Adipocyte (in vitro differentiated cells): ENCODE measurements at regions not wholly inside any gene's neighbourhood (a gene's known extent, or its start where the extent isn't known, plus 50 kb on each side); places are given as distances from the start of the nearest gene placed in this dataset.
"Not testable (repeated sequence)": the region's sequence is repeated elsewhere in the genome, so short reads cannot be mapped to it uniquely, and the experiment has no call there.

Experiments used
- DNase-seq: peaks from one replicate; pipeline ENCODE4 v3.0.0-alpha.2; 2015; ENCODE audit warnings: low read depth
- H3K27me3 ChIP-seq: replicated peaks from 2 replicates; pipeline ENCODE4 v1.7.0; 2013; ENCODE audit warnings: mild to moderate bottlenecking, low read length, moderate library complexity; ENCODE audit not compliant: control insufficient read depth, insufficient read depth
- H3K36me3 ChIP-seq: 2 replicates; pipeline ENCODE4 v1.7.0; 2013; ENCODE audit warnings: low read length, mild to moderate bottlenecking, moderate library complexity; ENCODE audit not compliant: control insufficient read depth, insufficient read depth, severe bottlenecking
- H3K4me1 ChIP-seq: 2 replicates; pipeline ENCODE4 v1.7.0; 2013; ENCODE audit warnings: mild to moderate bottlenecking, low read length, moderate library complexity; ENCODE audit not compliant: control insufficient read depth, insufficient read depth
- H3K4me3 ChIP-seq: 2 replicates; pipeline ENCODE4 v1.7.0; 2013; ENCODE audit warnings: mild to moderate bottlenecking, low read length, moderate library complexity
- H3K9ac ChIP-seq: 2 replicates; pipeline ENCODE4 v1.7.0; 2013; ENCODE audit warnings: mild to moderate bottlenecking, low read length, moderate library complexity
- H3K9me3 ChIP-seq: 2 replicates; pipeline ENCODE4 v1.7.0; 2013; ENCODE audit warnings: mild to moderate bottlenecking, low read length, moderate library complexity; ENCODE audit not compliant: control insufficient read depth

DNA sequence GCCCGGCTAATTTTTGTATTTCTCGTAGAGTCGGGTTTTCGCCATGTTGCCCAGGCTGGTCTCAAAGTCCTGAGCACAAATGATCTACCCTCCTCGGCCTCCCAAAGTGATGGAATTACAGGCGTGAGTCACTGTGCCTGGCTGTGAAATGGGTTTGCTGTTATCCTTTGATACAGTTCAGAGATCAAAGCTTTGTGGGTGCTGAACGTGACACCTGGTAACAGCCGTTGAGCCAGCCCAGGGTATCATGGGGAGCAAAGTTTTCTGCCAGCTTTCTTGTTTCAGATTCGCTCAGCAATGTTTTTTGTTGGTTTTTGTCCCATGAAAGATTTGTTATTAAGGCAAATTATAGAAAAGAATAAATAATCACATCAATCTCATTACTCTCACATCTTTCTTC is 68.9 kb upstream of the LPAR1 start:
- no peak overlapping the region for H3K4me3 ChIP-seq
- H3K9ac ChIP-seq: no peak overlapping the region
- H3K9me3 ChIP-seq: no peaks in the 10 kb centered on the region
- H3K36me3 ChIP-seq: no peaks in the 10 kb centered on the region
- no peak for DNase-seq
- H3K27me3 ChIP-seq: no peaks in the 10 kb centered on the region
- H3K4me1 ChIP-seq: peaks cover 19% of the 10 kb centered on the region

DNA sequence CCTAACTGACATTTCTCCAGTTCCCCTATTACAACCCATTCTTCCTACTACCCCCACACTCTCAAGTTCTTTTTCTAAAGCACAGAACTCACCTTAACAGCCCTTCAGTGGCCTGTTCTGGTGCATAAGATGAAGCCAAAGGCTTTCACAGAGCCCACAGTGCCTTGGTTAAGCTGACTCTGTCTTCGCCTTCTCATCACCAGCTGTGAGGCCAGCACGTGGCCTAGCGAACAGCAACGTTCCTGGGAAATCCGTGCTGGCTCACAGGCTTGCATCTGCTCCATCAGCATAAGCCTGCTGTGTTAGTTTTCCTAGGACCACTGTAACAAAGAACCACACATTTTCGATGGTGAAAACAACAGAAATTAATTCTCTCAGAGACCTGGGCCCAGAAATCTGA is 67.9 kb upstream of the LPAR1 start:
- no peak for DNase-seq
- peaks cover 18% of the 10 kb centered on the region for H3K4me1 ChIP-seq
- no peaks in the 10 kb centered on the region for H3K27me3 ChIP-seq
- H3K9ac ChIP-seq: no peak overlapping the region
- no peaks in the 10 kb centered on the region for H3K36me3 ChIP-seq
- H3K4me3 ChIP-seq: no peak overlapping the region
- no peaks in the 10 kb centered on the region for H3K9me3 ChIP-seq

DNA sequence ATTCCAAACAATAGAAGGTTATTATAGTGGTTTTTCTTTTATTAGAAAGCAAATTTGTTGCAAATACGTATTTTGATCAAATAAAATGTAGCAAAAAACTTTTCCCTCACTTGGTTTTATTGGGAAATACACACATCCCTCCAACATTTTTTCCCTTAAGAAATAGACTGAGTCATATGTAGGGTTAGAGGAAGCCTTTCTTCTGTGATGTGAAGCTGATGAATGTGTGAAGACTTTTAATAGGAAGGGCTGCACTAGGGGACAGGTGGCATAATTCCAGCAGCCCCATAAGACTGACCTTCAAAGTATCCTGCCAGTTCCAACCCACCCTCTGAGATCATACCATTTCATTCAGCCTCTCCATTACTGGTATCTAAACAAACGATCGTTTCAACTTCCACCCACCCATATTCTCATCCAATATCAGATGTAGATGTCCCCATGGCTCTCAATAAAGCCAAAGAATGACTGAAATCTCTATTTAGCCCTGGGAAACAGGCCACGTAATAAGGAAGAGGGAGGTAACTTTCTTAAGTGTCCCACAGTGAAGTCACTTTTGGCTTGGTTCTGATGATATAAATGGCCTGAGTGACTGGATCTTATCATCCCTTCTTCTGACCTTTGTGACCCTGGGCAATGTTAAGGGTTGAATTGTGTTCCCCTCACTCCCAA is 64.7 kb upstream of the LPAR1 start:
- H3K4me3 ChIP-seq: peak overlapping the region; percentile 1
- peak; percentile 36 for DNase-seq

DNA sequence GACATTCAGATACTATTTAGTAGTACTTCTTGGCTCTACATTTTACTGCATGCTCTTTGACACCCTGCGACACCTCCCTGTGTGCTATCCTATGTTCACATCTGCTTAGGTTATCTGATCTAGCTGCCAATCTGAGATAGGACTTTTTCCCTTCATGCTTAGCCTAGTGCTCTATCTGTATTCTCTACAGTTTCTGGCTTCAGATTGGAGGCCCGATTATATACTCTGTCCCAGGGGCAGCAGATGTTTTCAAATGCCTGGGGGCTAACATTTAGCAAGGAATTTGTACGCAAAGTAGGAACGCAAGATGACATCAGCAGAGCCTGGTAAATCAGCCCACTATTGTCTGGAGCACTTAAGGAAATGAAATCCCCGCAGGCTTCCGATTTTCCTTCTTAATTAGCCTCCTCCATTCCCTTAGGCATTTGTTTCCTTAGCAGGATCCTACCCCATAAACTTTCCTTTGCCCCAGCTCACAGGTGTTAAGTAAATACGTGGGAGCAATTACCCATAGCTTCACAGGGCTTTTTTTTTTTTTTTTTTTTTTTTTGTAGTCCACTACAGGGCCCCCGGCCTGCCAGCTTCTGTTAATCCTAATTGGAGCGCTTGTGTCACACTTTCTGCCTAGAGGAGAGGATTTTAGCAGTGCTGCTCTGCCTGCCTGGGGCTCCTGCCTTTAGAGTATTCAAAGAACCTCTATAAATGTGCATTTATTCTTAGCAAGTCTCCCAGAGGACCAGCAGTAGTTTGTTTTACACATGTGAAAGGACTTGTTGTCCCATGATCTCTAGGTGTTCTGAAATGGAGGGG is 61.1 kb upstream of the LPAR1 start:
- DNase-seq: no peak
- Histone ChIP-seq H3K36me3 (no peaks in the 10 kb centered on the region), H3K9ac (no peak overlapping the region), H3K27me3 (no peaks in the 10 kb centered on the region), H3K4me1 (peaks cover 27% of the 10 kb centered on the region), H3K9me3 (no peaks in the 10 kb centered on the region), H3K4me3 (no peak overlapping the region)

More for the DNA sequence above, 64.7 kb upstream of the LPAR1 start:
- H3K36me3 ChIP-seq: no peaks in the 10 kb centered on the region
- H3K9me3 ChIP-seq: no peaks in the 10 kb centered on the region
- H3K9ac ChIP-seq: no peak overlapping the region
- no peaks in the 10 kb centered on the region for H3K27me3 ChIP-seq
- peaks cover 13% of the 10 kb centered on the region for H3K4me1 ChIP-seq

DNA sequence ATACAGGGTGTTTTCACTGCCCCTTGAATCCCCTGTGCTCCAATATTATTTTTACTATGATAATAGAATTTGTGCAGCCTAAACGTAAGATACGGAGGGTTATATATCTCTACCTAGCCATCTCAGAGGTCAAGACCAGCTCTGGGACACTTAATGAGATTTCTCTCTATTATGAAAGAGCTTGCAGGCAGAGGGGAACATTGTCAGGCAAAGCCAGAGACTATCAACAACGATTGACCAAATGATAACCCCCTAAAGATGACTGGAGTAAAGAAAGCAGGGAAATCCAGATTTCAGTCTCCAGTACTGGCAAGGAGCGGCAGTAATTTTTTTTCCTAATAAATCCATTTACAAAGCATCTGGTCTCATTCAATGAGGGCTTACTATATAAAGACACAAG is 59.8 kb upstream of the LPAR1 start:
- Histone ChIP-seq H3K4me3 (no peak overlapping the region), H3K9ac (no peak overlapping the region), H3K36me3 (no peaks in the 10 kb centered on the region), H3K9me3 (no peaks in the 10 kb centered on the region), H3K27me3 (no peaks in the 10 kb centered on the region), H3K4me1 (peaks cover 28% of the 10 kb centered on the region)
- no peak for DNase-seq

DNA sequence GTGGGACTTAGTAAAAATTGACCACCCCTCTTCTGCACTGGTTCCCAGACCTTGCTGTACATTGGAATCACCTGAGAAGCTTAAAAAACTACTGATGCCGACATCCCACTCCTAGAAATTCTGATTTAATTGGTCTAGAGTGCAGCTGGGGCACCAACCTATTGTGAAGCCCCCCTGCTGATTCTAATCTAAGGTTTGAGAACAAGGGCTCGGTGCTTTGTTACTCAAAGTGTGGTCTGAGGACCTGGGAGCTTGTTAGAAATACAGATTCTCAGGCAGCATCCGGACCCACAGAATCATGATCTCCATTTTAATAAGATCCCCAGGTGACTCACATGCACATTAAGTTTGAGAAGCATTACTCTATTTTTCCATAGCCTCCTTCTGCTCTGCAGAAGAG is 57.8 kb upstream of the LPAR1 start:
- Histone ChIP-seq H3K9ac (no peak overlapping the region), H3K27me3 (no peaks in the 10 kb centered on the region), H3K4me3 (no peak overlapping the region), H3K9me3 (no peaks in the 10 kb centered on the region), H3K36me3 (no peaks in the 10 kb centered on the region), H3K4me1 (peaks cover 20% of the 10 kb centered on the region)
- DNase-seq: no peak

DNA sequence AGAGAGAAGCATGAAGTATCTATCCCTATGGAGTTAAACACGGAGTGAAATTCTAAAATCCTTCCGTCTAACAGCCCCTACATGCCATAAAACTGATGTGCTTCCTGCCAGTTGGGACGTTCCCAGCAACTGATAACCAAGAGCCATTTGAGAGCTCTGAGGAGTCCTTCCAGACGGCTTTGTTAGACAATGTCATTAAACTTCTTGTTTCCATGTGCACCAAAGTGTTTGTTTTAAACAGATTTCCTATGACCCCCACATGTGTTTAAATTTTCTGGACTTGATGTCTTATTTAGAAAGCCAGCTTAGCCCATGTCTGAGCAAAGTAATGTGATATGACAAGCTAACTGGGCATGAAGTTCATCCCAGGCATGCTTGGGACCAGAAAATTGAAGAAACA is 57.2 kb upstream of the LPAR1 start:
- Histone ChIP-seq H3K4me1 (peaks cover 20% of the 10 kb centered on the region), H3K9ac (peak overlapping the region; percentile 24), H3K9me3 (no peaks in the 10 kb centered on the region), H3K36me3 (no peaks in the 10 kb centered on the region), H3K4me3 (peak overlapping the region; percentile 26), H3K27me3 (no peaks in the 10 kb centered on the region)
- no peak for DNase-seq

DNA sequence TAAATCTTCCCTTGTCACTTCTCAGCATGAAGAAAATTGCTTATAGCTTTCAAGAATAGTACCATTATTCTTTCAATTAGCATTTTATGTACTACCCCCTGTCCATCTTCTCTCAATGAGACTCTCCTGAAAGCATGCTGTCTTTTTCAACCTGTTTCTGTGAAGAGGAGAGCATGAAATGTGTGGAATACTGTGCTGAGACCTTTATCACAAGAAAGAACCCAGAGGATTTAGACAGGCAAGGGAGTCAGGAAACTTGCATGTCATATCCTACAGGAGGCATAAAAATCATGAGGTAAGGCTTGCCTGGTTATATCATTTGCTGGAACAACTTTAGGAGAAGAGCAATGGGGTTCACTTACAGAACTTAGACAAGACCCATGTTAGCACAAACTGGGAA is 56.7 kb upstream of the LPAR1 start:
- Histone ChIP-seq H3K9ac (peak overlapping the region; percentile 24), H3K4me3 (peak overlapping the region; percentile 26), H3K27me3 (no peaks in the 10 kb centered on the region), H3K4me1 (peaks cover 20% of the 10 kb centered on the region), H3K9me3 (no peaks in the 10 kb centered on the region), H3K36me3 (no peaks in the 10 kb centered on the region)
- DNase-seq: no peak

DNA sequence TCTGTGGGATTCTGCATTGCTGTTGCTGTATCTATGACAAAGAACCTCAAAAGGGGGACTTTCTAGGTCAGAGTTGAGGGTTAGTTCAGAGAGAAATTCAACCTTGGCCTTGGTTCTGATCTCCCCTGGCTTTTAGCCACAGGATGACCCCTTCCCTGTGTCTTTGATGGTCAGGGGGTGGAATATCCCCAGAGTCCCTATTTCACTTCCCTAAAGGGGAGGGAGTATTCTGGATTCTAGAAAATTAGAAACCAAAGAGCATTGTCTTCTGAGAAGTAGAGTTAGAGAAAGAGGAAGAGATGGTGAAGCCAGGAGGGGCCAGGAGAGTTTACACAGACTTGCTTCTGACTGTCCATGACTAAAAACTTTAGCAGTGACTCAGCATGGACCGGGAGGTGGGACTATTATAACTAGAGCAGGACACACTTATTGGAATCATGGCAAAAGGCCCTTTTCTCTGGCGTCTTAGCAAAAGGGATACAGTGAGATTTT is 56.2 kb upstream of the LPAR1 start:
- H3K9ac ChIP-seq: peak overlapping the region; percentile 24
- peaks cover 20% of the 10 kb centered on the region for H3K4me1 ChIP-seq
- H3K27me3 ChIP-seq: no peaks in the 10 kb centered on the region
- H3K9me3 ChIP-seq: no peaks in the 10 kb centered on the region
- DNase-seq: peak; percentile 83
- no peaks in the 10 kb centered on the region for H3K36me3 ChIP-seq
- peak overlapping the region; percentile 46 for H3K4me3 ChIP-seq

DNA sequence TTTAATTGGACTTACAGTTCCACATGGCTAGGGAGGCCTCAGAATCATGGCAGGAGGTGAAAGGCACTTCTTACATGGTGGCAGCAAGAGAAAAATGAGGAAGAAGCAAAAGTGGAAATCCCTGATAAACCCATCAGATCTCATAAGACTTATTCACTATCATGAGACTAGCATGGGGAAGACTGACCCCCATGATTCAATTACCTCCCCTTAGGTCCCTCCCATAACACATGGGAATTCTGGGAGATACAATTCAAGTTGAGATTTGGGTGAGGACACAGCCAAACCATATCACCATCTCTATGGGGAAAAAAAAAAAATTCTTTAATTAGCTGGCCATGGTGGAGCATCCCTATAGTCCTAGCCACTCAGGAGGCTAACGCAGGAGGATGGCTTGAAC is 53.9 kb upstream of the LPAR1 start:
- not testable (repeated sequence) for H3K36me3 ChIP-seq, H3K27me3 ChIP-seq, H3K4me3 ChIP-seq, DNase-seq, H3K9ac ChIP-seq, H3K9me3 ChIP-seq
- H3K4me1 ChIP-seq: peaks cover 20% of the 10 kb centered on the region
